ENCODE measurements at regions not wholly inside any gene's neighbourhood (a gene's known extent, or its start where the extent isn't known, plus 50 kb on each side); places are given as distances from the start of the nearest gene placed in this dataset.

DNA sequence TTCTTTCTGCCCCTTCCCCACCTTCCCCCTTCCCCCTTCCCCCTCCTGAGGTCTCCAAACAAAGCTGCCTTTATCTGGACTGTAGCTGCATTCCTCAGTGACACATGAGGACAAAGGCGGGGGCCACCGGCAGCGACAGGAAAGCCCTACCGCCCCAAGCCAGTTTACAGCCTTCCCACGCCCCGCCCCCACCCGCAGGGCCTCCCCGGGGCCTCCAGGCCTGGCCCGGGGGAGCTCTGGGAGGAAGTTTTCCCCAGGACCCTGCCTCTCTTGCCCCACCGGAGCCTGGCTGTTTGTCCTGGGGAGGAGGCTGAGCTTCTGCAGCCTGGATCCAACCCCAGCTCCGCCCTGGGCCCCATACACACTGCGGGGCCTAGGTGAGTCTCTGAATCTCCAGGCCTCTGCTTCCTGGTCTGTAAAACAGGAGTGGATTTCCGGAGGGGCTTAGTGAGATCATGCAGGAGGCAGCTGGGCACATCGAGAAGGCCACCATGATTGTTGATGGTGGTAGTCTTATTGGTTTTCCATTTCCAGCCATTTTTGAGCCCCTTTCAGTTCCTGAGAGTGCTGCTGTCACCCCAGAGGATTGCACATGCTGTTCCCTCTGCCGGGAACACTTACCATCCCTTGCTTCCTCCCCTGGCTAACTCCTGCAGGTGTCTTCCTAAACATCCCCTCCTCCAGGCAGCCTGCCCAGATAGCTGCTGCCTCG, 130.7 kb downstream of the MN1 start:
- Histone ChIP-seq H3K27ac (no peak overlapping the region), H3K27me3 (no peaks in the 10 kb centered on the region), H3K4me3 (no peak overlapping the region), H3K36me3 (no peaks in the 10 kb centered on the region), H3K4me1 (no peaks in the 10 kb centered on the region), H3K9me3 (no peaks in the 10 kb centered on the region)
- intact Hi-C loops (cut with DNase I) = no loop called here
- DNase-seq (no peak), ATAC-seq (peak; percentile 37)
- TF ChIP-seq, protein P1, sequence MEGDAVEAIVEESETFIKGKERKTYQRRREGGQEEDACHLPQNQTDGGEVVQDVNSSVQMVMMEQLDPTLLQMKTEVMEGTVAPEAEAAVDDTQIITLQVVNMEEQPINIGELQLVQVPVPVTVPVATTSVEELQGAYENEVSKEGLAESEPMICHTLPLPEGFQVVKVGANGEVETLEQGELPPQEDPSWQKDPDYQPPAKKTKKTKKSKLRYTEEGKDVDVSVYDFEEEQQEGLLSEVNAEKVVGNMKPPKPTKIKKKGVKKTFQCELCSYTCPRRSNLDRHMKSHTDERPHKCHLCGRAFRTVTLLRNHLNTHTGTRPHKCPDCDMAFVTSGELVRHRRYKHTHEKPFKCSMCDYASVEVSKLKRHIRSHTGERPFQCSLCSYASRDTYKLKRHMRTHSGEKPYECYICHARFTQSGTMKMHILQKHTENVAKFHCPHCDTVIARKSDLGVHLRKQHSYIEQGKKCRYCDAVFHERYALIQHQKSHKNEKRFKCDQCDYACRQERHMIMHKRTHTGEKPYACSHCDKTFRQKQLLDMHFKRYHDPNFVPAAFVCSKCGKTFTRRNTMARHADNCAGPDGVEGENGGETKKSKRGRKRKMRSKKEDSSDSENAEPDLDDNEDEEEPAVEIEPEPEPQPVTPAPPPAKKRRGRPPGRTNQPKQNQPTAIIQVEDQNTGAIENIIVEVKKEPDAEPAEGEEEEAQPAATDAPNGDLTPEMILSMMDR (IDR thresholded peaks at IDR 0.05) = no peak

DNA sequence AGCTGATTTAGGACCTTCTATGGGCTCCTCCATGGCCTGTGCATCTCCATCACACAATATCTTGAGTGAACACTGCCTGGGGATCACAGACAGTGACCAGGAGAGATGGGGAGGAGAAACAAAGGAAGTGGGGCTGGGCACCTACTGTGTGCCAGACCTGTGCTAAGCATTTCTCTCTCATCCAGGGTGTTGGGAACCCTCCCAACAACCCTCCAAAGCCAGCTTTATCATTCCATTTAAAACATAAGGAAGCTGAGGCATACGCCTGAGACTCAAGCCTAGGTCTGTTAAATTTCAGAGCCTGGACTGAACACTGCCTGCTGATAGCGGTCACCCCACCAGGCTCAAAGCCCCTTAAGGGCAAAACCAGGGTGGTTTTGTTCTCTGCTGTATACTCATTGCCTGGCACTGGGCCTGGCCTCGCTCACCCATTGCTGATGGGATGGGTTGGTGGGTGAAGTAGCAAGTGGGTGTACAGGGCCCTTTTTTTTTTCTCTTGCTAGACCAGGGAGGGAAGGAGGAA, 130.1 kb downstream of the MN1 start:
- intact Hi-C loops (cut with DNase I) = no loop called here
- Histone ChIP-seq H3K27ac (no peak overlapping the region), H3K9me3 (no peaks in the 10 kb centered on the region), H3K36me3 (no peaks in the 10 kb centered on the region), H3K4me1 (no peaks in the 10 kb centered on the region), H3K4me3 (no peak overlapping the region), H3K27me3 (no peaks in the 10 kb centered on the region)
- ATAC-seq (no peak), DNase-seq (no peak)
- TF ChIP-seq, protein P1 (IDR thresholded peaks at IDR 0.05) = no peak

DNA sequence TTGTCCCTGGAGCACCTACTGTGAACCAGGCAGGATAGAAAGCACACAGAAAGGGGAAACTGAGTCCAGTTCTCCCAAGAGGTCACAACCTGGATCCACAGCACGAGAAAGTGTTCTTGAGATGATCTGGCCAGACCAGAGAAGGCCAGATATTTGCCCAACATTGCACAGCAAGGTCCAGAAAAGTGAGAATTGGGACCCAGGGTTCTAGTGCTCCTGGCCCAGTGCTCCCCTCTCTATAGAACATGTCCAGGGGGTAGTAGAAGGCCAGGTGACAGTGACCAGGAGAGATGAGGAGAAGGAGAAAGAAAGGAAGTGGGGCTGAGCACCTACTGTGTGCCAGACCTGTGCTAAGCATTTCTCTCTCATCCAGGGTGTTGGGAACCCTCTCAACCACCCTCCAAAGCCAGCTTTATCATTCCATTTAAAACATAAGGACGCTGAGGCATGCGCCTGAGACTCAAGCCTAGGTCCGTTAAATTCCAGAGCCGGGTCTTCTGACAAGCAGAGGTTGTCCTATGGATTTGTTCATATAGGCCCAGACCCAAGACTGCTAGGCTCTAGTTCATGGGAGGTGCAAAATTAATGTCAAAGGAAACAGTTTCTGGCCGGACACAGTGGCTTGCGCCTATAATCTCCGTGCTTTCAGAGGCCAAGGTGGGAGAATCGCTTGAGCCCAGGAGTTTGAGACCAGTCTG, 128.7 kb downstream of the MN1 start:
- ATAC-seq = no peak

DNA sequence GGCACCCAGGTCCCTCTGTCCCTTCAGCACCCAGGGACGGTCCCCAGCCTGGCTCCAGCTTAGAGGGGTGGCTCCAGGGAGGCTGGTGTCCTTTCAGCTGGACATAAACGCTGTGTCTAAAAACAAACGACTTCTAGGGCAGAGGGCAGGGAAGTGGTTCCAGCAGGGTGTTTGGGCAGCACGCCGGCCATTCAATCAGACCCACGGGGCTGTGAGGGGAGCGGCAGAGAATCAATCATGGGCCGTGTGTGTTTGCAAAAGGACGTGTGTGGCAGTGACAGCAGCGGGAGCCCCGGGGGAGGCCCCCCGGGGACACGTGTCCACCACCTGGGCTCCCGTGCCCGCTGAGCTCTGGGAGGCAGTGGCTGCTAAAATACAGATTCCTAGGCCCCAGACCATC, 127.7 kb downstream of the MN1 start:
- intact Hi-C loops (cut with DNase I) = no loop called here
- DNase-seq (no peak), ATAC-seq (no peak)
- Histone ChIP-seq H3K36me3 (no peaks in the 10 kb centered on the region), H3K27ac (no peak overlapping the region), H3K4me1 (no peaks in the 10 kb centered on the region), H3K4me3 (no peak overlapping the region), H3K27me3 (no peaks in the 10 kb centered on the region), H3K9me3 (no peaks in the 10 kb centered on the region)
- TF ChIP-seq, protein P1 (IDR thresholded peaks at IDR 0.05) = no peak

More for the DNA sequence above, 128.7 kb downstream of the MN1 start:
- Histone ChIP-seq H3K27me3 (no peaks in the 10 kb centered on the region), H3K9me3 (no peaks in the 10 kb centered on the region), H3K36me3 (no peaks in the 10 kb centered on the region), H3K4me1 (no peaks in the 10 kb centered on the region), H3K4me3 (no peak overlapping the region), H3K27ac (no peak overlapping the region)
- no peak for DNase-seq
- intact Hi-C loops (cut with DNase I) = no loop called here
- TF ChIP-seq, protein P1 (IDR thresholded peaks at IDR 0.05) = no peak

DNA sequence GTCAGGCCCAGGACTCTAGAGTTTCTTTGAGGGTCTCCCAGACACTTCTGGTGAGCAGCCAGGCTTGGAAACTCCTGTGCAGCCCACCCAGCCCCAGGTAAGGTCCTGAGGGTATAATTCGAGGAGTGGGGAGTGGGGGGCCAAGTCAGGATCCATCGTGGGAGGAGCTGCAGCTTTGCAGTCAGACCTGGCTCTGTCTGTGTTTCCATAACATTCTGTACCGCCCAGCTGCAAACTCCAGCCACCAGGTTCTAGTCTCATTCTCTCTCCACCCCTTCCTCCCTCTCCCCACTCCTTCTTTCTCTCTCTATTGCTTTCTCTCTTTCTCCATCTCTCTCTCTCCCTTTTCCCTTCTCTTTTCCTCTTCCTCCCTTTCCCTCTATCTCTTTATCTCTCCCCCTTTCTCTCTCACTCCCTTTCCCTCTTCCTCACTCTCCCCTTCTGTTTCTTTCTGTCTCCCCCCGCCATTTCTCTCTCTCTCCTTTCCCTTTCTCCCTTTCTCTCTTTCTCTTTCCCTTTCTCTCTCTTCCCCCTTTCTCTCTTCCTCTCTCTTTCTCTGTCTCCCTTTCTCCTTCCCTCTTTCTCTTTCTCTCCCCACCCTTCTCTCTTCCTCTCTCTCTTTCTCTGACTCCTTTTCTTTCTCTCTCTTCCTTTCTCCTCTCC, 127.2 kb downstream of the MN1 start:
- Histone ChIP-seq H3K27me3 (no peaks in the 10 kb centered on the region), H3K36me3 (no peaks in the 10 kb centered on the region), H3K4me1 (no peaks in the 10 kb centered on the region), H3K4me3 (no peak overlapping the region), H3K9me3 (no peaks in the 10 kb centered on the region), H3K27ac (no peak overlapping the region)
- ATAC-seq (no peak), DNase-seq (no peak)
- TF ChIP-seq, protein P1 (IDR thresholded peaks at IDR 0.05) = no peak
- intact Hi-C loops (cut with DNase I) = no loop called here
